HG02885 (cell line): ENCODE measurements at regions not wholly inside any gene's neighbourhood (a gene's known extent, or its start where the extent isn't known, plus 50 kb on each side); places are given as distances from the start of the nearest gene placed in this dataset.

Experiments
- ATAC-seq: cut with Tn5 transposase; IDR thresholded peaks from one replicate; pipeline ENCODE4 v1.9.1; 2021; ENCODE audit warnings: mild to moderate bottlenecking; ENCODE audit not compliant: unreplicated experiment, poor library complexity

GRCh38 chr18:44508474-44508873, 172.2 kb upstream of the SETBP1 start:
- peak; percentile 7 for ATAC-seq

- ATAC-seq, result no peak
These were observed 171.6 kb upstream of the SETBP1 start for GRCh38 chr18:44509048-44509447.

- ATAC-seq, result no peak
These were observed 170.3 kb upstream of the SETBP1 start for GRCh38 chr18:44510390-44510789.

- no peak for ATAC-seq
These were observed 167.5 kb upstream of the SETBP1 start for GRCh38 chr18:44513233-44513632.

GRCh38 chr18:44514106-44514505, 166.6 kb upstream of the SETBP1 start:
- no peak for ATAC-seq

- no peak for ATAC-seq
These were observed 165.9 kb upstream of the SETBP1 start for GRCh38 chr18:44514766-44515165.

- no peak for ATAC-seq
These were observed 164.2 kb upstream of the SETBP1 start for GRCh38 chr18:44516450-44516849.

GRCh38 chr18:44517136-44517535, 163.6 kb upstream of the SETBP1 start:
- no peak for ATAC-seq

GRCh38 chr18:44518091-44518615, 162.5 kb upstream of the SETBP1 start:
- no peak for ATAC-seq

- ATAC-seq, result no peak
These were observed 162.0 kb upstream of the SETBP1 start for GRCh38 chr18:44518666-44519065.

GRCh38 chr18:44520981-44521667, 159.6 kb upstream of the SETBP1 start:
- no peak for ATAC-seq

- no peak for ATAC-seq
These were observed 159.0 kb upstream of the SETBP1 start for GRCh38 chr18:44521668-44522022.

- no peak for ATAC-seq
These were observed 153.8 kb upstream of the SETBP1 start for GRCh38 chr18:44526705-44527415.

- no peak for ATAC-seq
These were observed 147.6 kb upstream of the SETBP1 start for GRCh38 chr18:44533071-44533470.

GRCh38 chr18:44536046-44536445, 144.6 kb upstream of the SETBP1 start:
- no peak for ATAC-seq

- no peak for ATAC-seq
These were observed 144.1 kb upstream of the SETBP1 start for GRCh38 chr18:44536619-44537018.

- no peak for ATAC-seq
These were observed 143.2 kb upstream of the SETBP1 start for GRCh38 chr18:44537526-44537925.

- no peak for ATAC-seq
These were observed 140.8 kb upstream of the SETBP1 start for GRCh38 chr18:44539926-44540325.

- no peak for ATAC-seq
These were observed 139.5 kb upstream of the SETBP1 start for GRCh38 chr18:44541159-44541558.

GRCh38 chr18:44541781-44542180, 138.9 kb upstream of the SETBP1 start:
- ATAC-seq, result no peak

- no peak for ATAC-seq
These were observed 137.3 kb upstream of the SETBP1 start for GRCh38 chr18:44543387-44543786.
